Fibroblast of lung (primary cell): ENCODE measurements at regions not wholly inside any gene's neighbourhood (a gene's known extent, or its start where the extent isn't known, plus 50 kb on each side); places are given as distances from the start of the nearest gene placed in this dataset.
A peak's percentile ranks its signal among the peaks of the same experiment; 100 is the strongest.

Experiments
- DNase-seq, 2 donors: peaks; one replicate each; pipeline versions ENCODE4 v3.0.0 to v3.0.0-alpha.2; 2010; ENCODE audit warnings: low read depth in 2 of 2
- H2AFZ ChIP-seq: 2 replicates; pipeline ENCODE4 v1.5.1; 2012; ENCODE audit warnings: low read length, control low read depth, inconsistent platforms
- H3K27ac ChIP-seq: 2 replicates; pipeline ENCODE4 v1.5.1; 2011; ENCODE audit warnings: low read length, control low read depth; ENCODE audit not compliant: insufficient read depth
- H3K27me3 ChIP-seq: 2 replicates; pipeline ENCODE4 v1.5.1; 2011; ENCODE audit warnings: mild to moderate bottlenecking, low read length; ENCODE audit not compliant: control insufficient read depth, insufficient read depth
- H3K36me3 ChIP-seq: 2 replicates; pipeline ENCODE4 v1.5.1; 2011; ENCODE audit warnings: low read length; ENCODE audit not compliant: control insufficient read depth, insufficient read depth
- H3K4me1 ChIP-seq: 2 replicates; pipeline ENCODE4 v1.5.1; 2011; ENCODE audit warnings: low read length; ENCODE audit not compliant: control insufficient read depth, insufficient read depth; ENCODE audit errors: extremely low read depth
- H3K4me2 ChIP-seq: 2 replicates; pipeline ENCODE4 v1.5.1; 2011; ENCODE audit warnings: low read length, control low read depth; ENCODE audit not compliant: insufficient read depth; ENCODE audit errors: extremely low read depth
- H3K4me3 ChIP-seq, 4 experiments: fragments of 200-600 bp in 1 of 4; sonication (generic) in 1 of 4; replicated peaks in 1 of 4; 2 replicates each; pipeline ENCODE4 v1.5.1; 2011 to 2016; ENCODE audit warnings: low read length in 4 of 4, low read depth in 3 of 4, mild to moderate bottlenecking in 3 of 4, control low read depth in 2 of 4, inconsistent platforms in 1 of 4, mixed read lengths in 1 of 4; ENCODE audit not compliant: insufficient read depth in 1 of 4; ENCODE audit errors: control extremely low read depth in 1 of 4
- H3K79me2 ChIP-seq: 2 replicates; pipeline ENCODE4 v1.5.1; 2012; ENCODE audit warnings: mild to moderate bottlenecking, low read length, inconsistent platforms; ENCODE audit not compliant: control insufficient read depth, insufficient read depth
- H3K9ac ChIP-seq: 2 replicates; pipeline ENCODE4 v1.5.1; 2011; ENCODE audit warnings: mild to moderate bottlenecking, low read length, control low read depth; ENCODE audit not compliant: insufficient read depth
- H3K9me3 ChIP-seq: 2 replicates; pipeline ENCODE4 v1.5.1; 2012; ENCODE audit warnings: low read depth, low read length; ENCODE audit not compliant: control insufficient read depth, insufficient read depth
- H4K20me1 ChIP-seq: 2 replicates; pipeline ENCODE4 v1.5.1; 2011; ENCODE audit warnings: low read length; ENCODE audit not compliant: control insufficient read depth, insufficient read depth; ENCODE audit errors: extremely low read depth
- EZH2 ChIP-seq: IDR thresholded peaks from 2 replicates; pipeline ENCODE4 v1.5.1; 2012; ENCODE audit warnings: low read length, control low read depth, mild to moderate bottlenecking; ENCODE audit errors: missing control alignments
- TF ChIP-seq, protein P1 (sequence below), 2 donors: IDR thresholded peaks in 1 of 2; conservative IDR thresholded peaks in 1 of 2; 1 replicate in 1 of 2; 2 replicates in 1 of 2; pipeline ENCODE4 v1.5.1; 2011 to 2012; ENCODE audit warnings: low read length in 2 of 2, control low read depth in 1 of 2, inconsistent platforms in 1 of 2, low read depth in 1 of 2, mild to moderate bottlenecking in 1 of 2

DNA sequence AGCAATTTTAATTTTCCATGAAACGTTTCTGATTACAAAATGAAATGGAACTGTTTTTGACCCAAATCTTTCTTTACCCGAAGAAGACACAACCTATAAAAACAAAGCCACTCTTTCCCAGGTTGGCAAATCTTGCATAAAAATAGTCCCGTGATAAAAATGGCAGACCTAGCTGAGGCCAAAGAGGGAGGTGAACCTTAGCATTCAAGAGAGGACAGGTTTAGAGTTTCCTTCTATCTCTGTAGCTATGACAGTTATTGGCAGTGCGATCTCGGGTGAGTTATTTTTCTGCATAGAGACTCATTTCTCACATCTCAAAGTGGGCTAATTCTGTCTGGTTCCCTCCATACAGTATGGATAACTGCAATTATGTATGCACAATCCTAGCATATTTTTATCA lies 241.4 kb downstream of the MAP2K6 start:
- no peak for DNase-seq
- no peaks in the 10 kb centered on the region for H4K20me1 ChIP-seq
- no peak overlapping the region for H2AFZ ChIP-seq
- no peaks in the 10 kb centered on the region for H3K79me2 ChIP-seq
- no peak overlapping the region for H3K4me3 ChIP-seq
- H3K4me2 ChIP-seq = peak overlapping the region; percentile 72
- no peaks in the 10 kb centered on the region for H3K27me3 ChIP-seq
- H3K27ac ChIP-seq = peak overlapping the region; percentile 40
- H3K9me3 ChIP-seq = no peaks in the 10 kb centered on the region
- H3K36me3 ChIP-seq = no peaks in the 10 kb centered on the region
- H3K4me1 ChIP-seq = peaks cover 14% of the 10 kb centered on the region
- TF ChIP-seq, protein P1, sequence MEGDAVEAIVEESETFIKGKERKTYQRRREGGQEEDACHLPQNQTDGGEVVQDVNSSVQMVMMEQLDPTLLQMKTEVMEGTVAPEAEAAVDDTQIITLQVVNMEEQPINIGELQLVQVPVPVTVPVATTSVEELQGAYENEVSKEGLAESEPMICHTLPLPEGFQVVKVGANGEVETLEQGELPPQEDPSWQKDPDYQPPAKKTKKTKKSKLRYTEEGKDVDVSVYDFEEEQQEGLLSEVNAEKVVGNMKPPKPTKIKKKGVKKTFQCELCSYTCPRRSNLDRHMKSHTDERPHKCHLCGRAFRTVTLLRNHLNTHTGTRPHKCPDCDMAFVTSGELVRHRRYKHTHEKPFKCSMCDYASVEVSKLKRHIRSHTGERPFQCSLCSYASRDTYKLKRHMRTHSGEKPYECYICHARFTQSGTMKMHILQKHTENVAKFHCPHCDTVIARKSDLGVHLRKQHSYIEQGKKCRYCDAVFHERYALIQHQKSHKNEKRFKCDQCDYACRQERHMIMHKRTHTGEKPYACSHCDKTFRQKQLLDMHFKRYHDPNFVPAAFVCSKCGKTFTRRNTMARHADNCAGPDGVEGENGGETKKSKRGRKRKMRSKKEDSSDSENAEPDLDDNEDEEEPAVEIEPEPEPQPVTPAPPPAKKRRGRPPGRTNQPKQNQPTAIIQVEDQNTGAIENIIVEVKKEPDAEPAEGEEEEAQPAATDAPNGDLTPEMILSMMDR (conservative IDR thresholded peaks at IDR 0.05 in 1 of 2, IDR thresholded peaks at IDR 0.05 in 1 of 2; ENCODE audit: low read depth in 1 of 2, low read length in 2 of 2) = no peak
- TF ChIP-seq EZH2 = no peak
- H3K9ac ChIP-seq = no peak overlapping the region

- no peaks in the 10 kb centered on the region for H4K20me1 ChIP-seq
- no peaks in the 10 kb centered on the region for H3K9me3 ChIP-seq
- H3K9ac ChIP-seq = no peak overlapping the region
- no peak overlapping the region for H3K4me3 ChIP-seq
- H3K36me3 ChIP-seq = no peaks in the 10 kb centered on the region
- H3K27ac ChIP-seq = no peak overlapping the region
- DNase-seq = peak in 1 of 2 donors; percentile 62
- no peaks in the 10 kb centered on the region for H3K27me3 ChIP-seq
- H3K4me2 ChIP-seq = no peak overlapping the region
- H3K79me2 ChIP-seq = no peaks in the 10 kb centered on the region
- no peak overlapping the region for H2AFZ ChIP-seq
- TF ChIP-seq, protein P1 (conservative IDR thresholded peaks at IDR 0.05 in 1 of 2, IDR thresholded peaks at IDR 0.05 in 1 of 2; ENCODE audit: low read depth in 1 of 2, low read length in 2 of 2) = no peak
- TF ChIP-seq EZH2 = no peak
- no peaks in the 10 kb centered on the region for H3K4me1 ChIP-seq
These were observed 255.1 kb downstream of the MAP2K6 start for GRCh38 chr17:69669441-69670178.

DNA sequence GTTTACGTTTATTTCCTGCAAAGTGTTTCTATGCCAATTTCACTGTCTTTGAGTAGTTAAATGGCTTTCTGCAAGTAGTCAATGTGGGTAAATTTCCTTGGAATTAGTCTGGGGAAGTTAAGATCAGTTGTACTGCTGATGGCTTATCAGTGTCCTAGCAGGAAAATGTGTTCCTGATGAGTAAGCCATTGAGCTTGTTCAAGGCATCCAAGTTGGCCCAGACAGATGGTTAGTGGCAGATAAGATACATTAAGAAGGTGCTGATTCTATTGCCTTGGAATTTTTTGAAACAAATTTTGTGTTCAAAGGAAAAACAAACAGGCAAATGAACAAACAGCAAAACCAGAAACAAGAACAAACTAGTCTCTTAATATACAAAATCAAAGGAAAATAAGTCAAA lies 258.4 kb downstream of the MAP2K6 start:
- Histone ChIP-seq H3K27me3 (no peaks in the 10 kb centered on the region), H3K4me1 (no peaks in the 10 kb centered on the region), H3K27ac (no peak overlapping the region), H2AFZ (no peak overlapping the region), H3K9me3 (no peaks in the 10 kb centered on the region), H3K79me2 (no peaks in the 10 kb centered on the region), H3K4me3 (no peak overlapping the region), H3K9ac (no peak overlapping the region), H3K36me3 (no peaks in the 10 kb centered on the region), H3K4me2 (no peak overlapping the region), H4K20me1 (no peaks in the 10 kb centered on the region)
- TF ChIP-seq, protein P1 (conservative IDR thresholded peaks at IDR 0.05 in 1 of 2, IDR thresholded peaks at IDR 0.05 in 1 of 2; ENCODE audit: low read depth in 1 of 2, low read length in 2 of 2) = no peak
- no peak for TF ChIP-seq EZH2
- peak; percentile 62 to 98 for DNase-seq
